ENCODE measurements at regions not wholly inside any gene's neighbourhood (a gene's known extent, or its start where the extent isn't known, plus 50 kb on each side); places are given as distances from the start of the nearest gene placed in this dataset.

DNA sequence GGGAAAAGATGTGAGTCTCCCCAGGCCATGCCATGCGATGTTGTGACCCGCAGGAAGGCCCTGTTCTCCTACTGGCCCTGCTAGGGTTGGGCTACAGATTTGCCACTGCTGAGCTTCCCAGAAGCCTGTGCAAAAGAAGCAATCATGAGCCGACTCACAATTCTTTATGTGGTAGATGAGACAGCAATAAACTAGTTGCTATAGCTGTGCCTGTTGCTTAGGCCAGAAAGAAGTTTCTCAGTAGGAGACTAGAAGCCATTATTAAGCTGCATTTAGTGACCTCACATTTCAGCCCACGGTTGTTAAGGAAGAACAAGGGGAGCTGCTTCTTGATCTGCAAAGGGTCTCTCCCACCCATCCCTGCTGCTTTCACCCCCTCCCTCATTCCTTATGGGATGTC is 239.4 kb upstream of the CRY1 start:
- TF ChIP-seq EP300 (IDR thresholded peaks at IDR 0.05; ENCODE audit: borderline replicate concordance in 1 of 2, low read depth in 2 of 2, low read length in 2 of 2) (no peak), MAFK (IDR thresholded peaks at IDR 0.05; ENCODE audit: low read depth, low read length) (no peak), RFX5 (IDR thresholded peaks at IDR 0.05; ENCODE audit: borderline replicate concordance, low read depth, low read length) (no peak), RXRA (IDR thresholded peaks at IDR 0.05; ENCODE audit: insufficient read depth, low read depth, low read length) (no peak), POLR2A (IDR thresholded peaks at IDR 0.05; ENCODE audit: control extremely low read depth in 1 of 2, low read depth in 2 of 2, low read length in 2 of 2) (no peak), RNF2 (IDR thresholded peaks at IDR 0.05; ENCODE audit: borderline replicate concordance, low read depth, low read length, missing control alignments, poor library complexity, severe bottlenecking) (no peak), SAP30 (IDR thresholded peaks at IDR 0.05; ENCODE audit: insufficient read depth, insufficient replicate concordance, low read length) (no peak), YY1 (IDR thresholded peaks at IDR 0.05; ENCODE audit: low read depth, low read length) (no peak), HDAC6 (IDR thresholded peaks at IDR 0.05; ENCODE audit: low read depth, low read length) (no peak), CHD2 (IDR thresholded peaks at IDR 0.05; ENCODE audit: low read length) (no peak), CBX5 (IDR thresholded peaks at IDR 0.05; ENCODE audit: low read depth, low read length) (no peak), SP2 (IDR thresholded peaks at IDR 0.05; ENCODE audit: low read length) (no peak), SIN3A (conservative IDR thresholded peaks at IDR 0.05 in 1 of 2, IDR thresholded peaks at IDR 0.05 in 1 of 2; ENCODE audit: low read depth in 1 of 2, low read length in 2 of 2) (no peak)
- Histone ChIP-seq H3K4me3 (ENCODE audit: extremely low read depth in 1 of 4, insufficient read depth in 2 of 4, low read depth in 3 of 4, low read length in 4 of 4) (no peak overlapping the region), H3K23ac (ENCODE audit: insufficient read length) (no peak overlapping the region), H3K4ac (replicated peaks; ENCODE audit: insufficient read length, low read depth, low read length) (no peak overlapping the region), H2BK120ac (replicated peaks; ENCODE audit: low read depth, low read length) (no peak overlapping the region), H3K23me2 (ENCODE audit: low read depth, low read length) (no peaks in the 10 kb centered on the region), H3K36me3 (ENCODE audit: control insufficient read depth in 2 of 4, insufficient read depth in 4 of 4, low read length in 3 of 4) (no peaks in the 10 kb centered on the region), H4K20me1 (replicated peaks in 1 of 2; ENCODE audit: control insufficient read depth in 1 of 2, insufficient read depth in 2 of 2, low read length in 2 of 2) (peaks cover 0 to 1% of the 10 kb centered on the region in 2 experiments), H2AK5ac (ENCODE audit: low read depth, low read length) (no peak overlapping the region), H3K79me2 (ENCODE audit: control insufficient read depth in 1 of 2, insufficient read depth in 2 of 2, low read length in 2 of 2) (no peaks in the 10 kb centered on the region), H2BK5ac (ENCODE audit: low read depth, low read length) (no peak overlapping the region), H4K91ac (replicated peaks; ENCODE audit: insufficient read length, low read length) (no peak overlapping the region), H2BK12ac (ENCODE audit: low read depth, low read length) (no peak overlapping the region), H3K4me2 (ENCODE audit: insufficient read depth in 1 of 2, low read depth in 2 of 2, low read length in 2 of 2) (no peak overlapping the region), H3K18ac (ENCODE audit: extremely low read depth, low read length) (no peak overlapping the region), H3K9me3 (ENCODE audit: insufficient read depth in 2 of 2, low read depth in 1 of 2, low read length in 1 of 2) (no peaks in the 10 kb centered on the region), H4K8ac (ENCODE audit: extremely low read depth, insufficient read depth, low read length) (no peak overlapping the region), H2BK15ac (ENCODE audit: low read length) (no peak overlapping the region), H3K27me3 (replicated peaks in 1 of 4; ENCODE audit: control insufficient read depth in 3 of 4, extremely low read depth in 1 of 4, insufficient read depth in 3 of 4, low read length in 3 of 4) (no peaks in the 10 kb centered on the region), H4K5ac (ENCODE audit: insufficient read length, low read depth, low read length) (no peak overlapping the region), H2AFZ (ENCODE audit: low read length) (no peak overlapping the region), H3K4me1 (replicated peaks in 1 of 4; ENCODE audit: control insufficient read depth in 3 of 4, insufficient read depth in 4 of 4, low read length in 3 of 4) (peaks cover 0 to 8% (median 4%) of the 10 kb centered on the region in 4 experiments; a peak in 6 of 7 replicates), H3K14ac (ENCODE audit: insufficient read length) (no peak overlapping the region), H3K27ac (ENCODE audit: low read depth, low read length) (no peak overlapping the region), H2BK20ac (ENCODE audit: low read length) (no peak overlapping the region), H3K79me1 (ENCODE audit: low read depth, low read length) (no peaks in the 10 kb centered on the region; the same call in none of the 2 replicates), H3K56ac (replicated peaks; ENCODE audit: insufficient read length, low read depth, low read length) (no peak overlapping the region), H3K9ac (replicated peaks in 1 of 4; ENCODE audit: extremely low read depth in 1 of 4, low read depth in 3 of 4, low read length in 3 of 4) (no peak overlapping the region)
- DNase-seq (ENCODE audit: low read depth in 1 of 2, low spot score in 2 of 2) = no peak
- FAIRE-seq = no peak
- 83% methylated on average over 4 of the region's 4 CpGs; no CpG with 5 or more reads in 1 of the 2 experiments for WGBS, 2 experiments (ENCODE audit: extremely low coverage in 1 of 2, insufficient coverage in 1 of 2, insufficient read length in 1 of 2, insufficient replicate concordance in 2 of 2, low coverage in 1 of 2, low lambda C conversion rate in 2 of 2, missing lambda C conversion rate in 1 of 2)
- ChIA-PET POLR2A (ENCODE audit: partially characterized antibody) (no interaction called here), CTCF (ENCODE audit: partially characterized antibody) (interaction anchor here (0.6 to 1.2 kb wide), 5 partner anchors 14 to 205 kb away, joined by 3 to 4 read pairs (median 3); a partner anchor contains a TSS)

Data from H1 (cell line).